ENCODE measurements at regions not wholly inside any gene's neighbourhood (a gene's known extent, or its start where the extent isn't known, plus 50 kb on each side); places are given as distances from the start of the nearest gene placed in this dataset.

DNA sequence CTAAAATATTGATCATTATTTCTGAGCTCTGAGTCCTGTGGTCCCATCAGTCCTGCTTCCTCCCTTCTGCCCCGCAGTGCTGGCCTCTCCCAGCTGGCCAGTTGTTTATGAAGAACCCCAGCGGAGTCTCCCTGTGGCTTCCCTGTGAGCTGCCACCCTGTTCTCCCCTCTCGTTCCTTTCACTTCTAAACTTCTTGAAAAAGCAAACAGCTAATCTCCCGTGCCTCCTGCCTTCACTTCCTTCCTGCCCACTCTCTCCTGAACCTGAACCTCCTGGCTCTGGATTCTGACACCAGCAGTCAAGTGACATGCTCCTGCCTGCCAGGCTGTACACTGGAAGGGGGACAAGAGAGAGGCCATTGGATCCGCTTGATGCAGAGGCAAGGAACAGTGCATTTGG is 63.7 kb upstream of the ZPBP start:
- Histone ChIP-seq H3K4me3 (no peak overlapping the region), H3K36me3 (no peaks in the 10 kb centered on the region), H3K27me3 (ENCODE audit: low read depth) (peaks cover 21% of the 10 kb centered on the region), H3K27ac (replicated peaks) (no peak overlapping the region), H3K4me1 (no peaks in the 10 kb centered on the region), H3K9me3 (replicated peaks) (no peaks in the 10 kb centered on the region)
- intact Hi-C loops (cut with micrococcal nuclease) = no loop called here
- TF ChIP-seq, protein P1, sequence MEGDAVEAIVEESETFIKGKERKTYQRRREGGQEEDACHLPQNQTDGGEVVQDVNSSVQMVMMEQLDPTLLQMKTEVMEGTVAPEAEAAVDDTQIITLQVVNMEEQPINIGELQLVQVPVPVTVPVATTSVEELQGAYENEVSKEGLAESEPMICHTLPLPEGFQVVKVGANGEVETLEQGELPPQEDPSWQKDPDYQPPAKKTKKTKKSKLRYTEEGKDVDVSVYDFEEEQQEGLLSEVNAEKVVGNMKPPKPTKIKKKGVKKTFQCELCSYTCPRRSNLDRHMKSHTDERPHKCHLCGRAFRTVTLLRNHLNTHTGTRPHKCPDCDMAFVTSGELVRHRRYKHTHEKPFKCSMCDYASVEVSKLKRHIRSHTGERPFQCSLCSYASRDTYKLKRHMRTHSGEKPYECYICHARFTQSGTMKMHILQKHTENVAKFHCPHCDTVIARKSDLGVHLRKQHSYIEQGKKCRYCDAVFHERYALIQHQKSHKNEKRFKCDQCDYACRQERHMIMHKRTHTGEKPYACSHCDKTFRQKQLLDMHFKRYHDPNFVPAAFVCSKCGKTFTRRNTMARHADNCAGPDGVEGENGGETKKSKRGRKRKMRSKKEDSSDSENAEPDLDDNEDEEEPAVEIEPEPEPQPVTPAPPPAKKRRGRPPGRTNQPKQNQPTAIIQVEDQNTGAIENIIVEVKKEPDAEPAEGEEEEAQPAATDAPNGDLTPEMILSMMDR (IDR thresholded peaks at IDR 0.05; ENCODE audit: borderline replicate concordance) = no peak
- DNase-seq = no peak

DNA sequence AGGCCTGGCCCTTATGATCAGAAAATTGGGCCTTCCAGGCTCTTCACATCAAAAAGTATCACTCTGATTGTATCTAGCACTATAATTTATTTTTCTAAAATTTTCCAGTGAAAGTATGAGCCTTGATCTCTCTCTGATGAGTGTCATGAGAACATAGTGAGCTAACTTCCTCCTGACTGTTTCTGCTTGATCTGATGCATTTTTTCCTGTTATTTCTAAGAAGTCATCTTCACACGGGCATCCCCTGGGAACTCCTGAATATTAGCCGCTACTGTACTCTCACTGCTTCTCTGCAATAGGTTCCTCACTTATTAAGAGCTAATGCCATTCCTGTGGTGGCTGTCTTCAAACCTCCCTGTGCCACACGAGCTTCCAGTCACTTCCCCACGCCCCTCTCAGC is 63.1 kb upstream of the ZPBP start:
- Histone ChIP-seq H3K36me3 (no peaks in the 10 kb centered on the region), H3K4me1 (no peaks in the 10 kb centered on the region), H3K9me3 (replicated peaks) (no peaks in the 10 kb centered on the region), H3K4me3 (no peak overlapping the region), H3K27me3 (ENCODE audit: low read depth) (peaks cover 21% of the 10 kb centered on the region), H3K27ac (replicated peaks) (no peak overlapping the region)
- DNase-seq = no peak
- TF ChIP-seq, protein P1 (IDR thresholded peaks at IDR 0.05; ENCODE audit: borderline replicate concordance) = no peak
- intact Hi-C loops (cut with micrococcal nuclease) = no loop called here

DNA sequence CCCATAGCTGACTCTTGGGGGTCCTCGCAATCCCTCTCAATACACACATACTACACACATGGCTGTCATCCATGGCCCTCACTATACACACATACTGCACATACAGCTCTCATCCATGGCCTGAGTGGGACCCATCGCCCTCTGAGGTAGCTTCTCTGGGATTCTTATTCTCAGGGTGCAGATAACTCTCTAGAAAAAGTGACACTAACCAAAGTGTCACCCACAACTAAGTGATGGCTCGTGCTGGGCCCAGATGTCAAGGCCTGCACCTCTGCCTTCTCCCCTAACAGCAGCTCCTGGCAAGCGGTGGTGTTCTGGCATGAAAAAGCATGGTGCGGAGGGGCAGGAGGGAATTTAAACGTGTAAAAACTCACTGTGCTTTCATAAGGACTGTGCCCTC is 62.7 kb upstream of the ZPBP start:
- peaks cover 21% of the 10 kb centered on the region for H3K27me3 ChIP-seq (ENCODE audit: low read depth)
- H3K27ac ChIP-seq (replicated peaks) = no peak overlapping the region
- no peaks in the 10 kb centered on the region for H3K36me3 ChIP-seq
- intact Hi-C loops (cut with micrococcal nuclease) = no loop called here
- no peaks in the 10 kb centered on the region for H3K9me3 ChIP-seq (replicated peaks)
- no peak for DNase-seq
- TF ChIP-seq, protein P1 (IDR thresholded peaks at IDR 0.05; ENCODE audit: borderline replicate concordance) = no peak
- no peaks in the 10 kb centered on the region for H3K4me1 ChIP-seq
- H3K4me3 ChIP-seq = no peak overlapping the region

DNA sequence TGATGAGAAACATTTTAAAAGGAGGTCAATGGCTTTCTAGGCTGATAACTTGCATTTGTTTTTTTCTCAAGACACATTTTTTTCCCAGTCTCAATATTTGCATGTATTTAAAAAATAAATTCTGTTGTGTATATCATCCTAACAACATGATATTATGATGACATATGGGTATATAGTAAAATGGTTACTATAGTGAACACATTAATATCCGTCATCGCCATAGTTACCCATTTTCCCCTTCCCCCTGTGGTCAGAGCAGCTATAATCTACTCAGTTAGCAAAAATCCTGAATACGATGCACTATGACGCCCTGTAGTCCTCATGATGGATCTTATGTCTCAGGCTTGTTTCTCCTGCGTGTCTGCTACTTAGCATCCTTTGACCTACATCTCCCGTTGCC is 60.9 kb upstream of the ZPBP start:
- Histone ChIP-seq H3K4me1 (no peaks in the 10 kb centered on the region), H3K9me3 (replicated peaks) (no peaks in the 10 kb centered on the region), H3K36me3 (no peaks in the 10 kb centered on the region), H3K4me3 (no peak overlapping the region), H3K27me3 (ENCODE audit: low read depth) (peaks cover 13% of the 10 kb centered on the region), H3K27ac (replicated peaks) (no peak overlapping the region)
- TF ChIP-seq, protein P1 (IDR thresholded peaks at IDR 0.05; ENCODE audit: borderline replicate concordance) = no peak
- intact Hi-C loops (cut with micrococcal nuclease) = no loop called here
- no peak for DNase-seq

DNA sequence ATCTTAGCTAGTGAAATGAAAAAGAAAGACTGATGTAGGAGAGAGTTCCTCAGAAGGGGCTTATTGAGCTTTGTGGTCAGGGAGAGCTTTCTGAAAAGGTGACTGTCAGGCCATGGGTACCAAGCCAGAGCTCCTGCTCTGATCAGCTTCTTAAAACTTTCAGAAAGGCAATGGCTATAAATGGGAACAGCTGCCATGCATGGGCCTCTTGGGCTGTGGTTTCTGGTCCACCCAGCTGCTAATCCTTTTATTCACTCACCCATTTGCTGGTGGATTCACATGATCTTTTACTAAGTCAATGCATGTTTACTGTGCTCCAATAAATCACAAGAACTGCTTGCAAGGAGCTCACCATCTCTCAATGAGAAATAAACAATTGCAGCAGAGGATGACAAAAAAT is 60.1 kb upstream of the ZPBP start:
- Histone ChIP-seq H3K27ac (replicated peaks) (no peak overlapping the region), H3K9me3 (replicated peaks) (no peaks in the 10 kb centered on the region), H3K4me3 (no peak overlapping the region), H3K27me3 (ENCODE audit: low read depth) (peaks cover 5% of the 10 kb centered on the region), H3K4me1 (no peaks in the 10 kb centered on the region), H3K36me3 (no peaks in the 10 kb centered on the region)
- DNase-seq = no peak
- intact Hi-C loops (cut with micrococcal nuclease) = no loop called here
- TF ChIP-seq, protein P1 (IDR thresholded peaks at IDR 0.05; ENCODE audit: borderline replicate concordance) = no peak

DNA sequence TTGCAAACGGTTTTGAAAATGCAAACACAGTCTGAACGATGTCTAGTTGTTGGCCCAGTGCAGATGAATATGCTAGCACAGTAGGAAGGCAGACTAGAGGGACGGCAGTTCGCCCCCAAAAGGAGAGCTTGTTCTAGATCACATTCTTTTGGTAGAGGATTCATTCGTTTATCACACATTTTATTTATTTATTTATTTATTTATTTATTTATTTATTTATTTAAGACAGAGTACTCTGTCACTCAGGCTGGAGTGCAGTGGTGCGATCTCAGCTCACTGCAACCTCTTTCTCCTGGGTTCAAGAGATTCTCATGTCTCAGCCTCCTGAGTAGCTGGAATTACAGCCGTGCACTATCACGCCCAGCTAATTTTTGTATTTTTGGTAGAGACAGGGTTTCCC is 59.4 kb upstream of the ZPBP start:
- Histone ChIP-seq H3K4me1 (no peaks in the 10 kb centered on the region), H3K36me3 (no peaks in the 10 kb centered on the region), H3K27ac (replicated peaks) (no peak overlapping the region), H3K4me3 (no peak overlapping the region), H3K9me3 (replicated peaks) (no peaks in the 10 kb centered on the region), H3K27me3 (ENCODE audit: low read depth) (peaks cover 2% of the 10 kb centered on the region)
- no peak for DNase-seq
- TF ChIP-seq, protein P1 (IDR thresholded peaks at IDR 0.05; ENCODE audit: borderline replicate concordance) = no peak
- intact Hi-C loops (cut with micrococcal nuclease) = no loop called here
